SK-N-SH (cell line): ENCODE measurements at regions not wholly inside any gene's neighbourhood (a gene's known extent, or its start where the extent isn't known, plus 50 kb on each side); places are given as distances from the start of the nearest gene placed in this dataset.

Experiments
- CTCF ChIA-PET: fragments of 300-600, 350-600 bp; formaldehyde crosslinking; extraction: SDS; loops from one replicate; lab custom pipeline; 2021; lab: Yijun Ruan, JAX
- POLR2A ChIA-PET: fragments of 350-600 bp; sonication (Branson Sonifier 250); formaldehyde crosslinking; extraction: SDS; loops from one replicate; lab custom pipeline; 2020; ENCODE audit warnings: antibody characterized with exemption, inconsistent platforms; lab: Yijun Ruan, JAX
- DNase-seq: peaks from one replicate; pipeline ENCODE4 v3.0.0; 2012
- H2AFZ ChIP-seq: fragments of 200-600 bp; sonication (generic); 2 replicates; pipeline ENCODE4 v1.8.1; 2016; ENCODE audit warnings: antibody characterized with exemption, mild to moderate bottlenecking, low read depth
- H3F3A ChIP-seq: fragments of 200-600 bp; sonication (generic); replicated peaks from 2 replicates; pipeline ENCODE3; 2016; ENCODE audit warnings: antibody characterized with exemption, mild to moderate bottlenecking; ENCODE audit not compliant: insufficient read depth
- H3K27ac ChIP-seq, 2 experiments: fragments of 200-500 bp in 1 of 2; fragments of 200-600 bp in 1 of 2; sonication (Bioruptor generic) in 1 of 2; sonication (generic), shearing (Covaris generic) in 1 of 2; 2 replicates each; pipeline versions ENCODE4 v1.5.1 to v1.6.1; 2014 to 2016; ENCODE audit warnings: low read depth in 2 of 2, inconsistent platforms in 1 of 2, low read length in 1 of 2, mild to moderate bottlenecking in 1 of 2, mixed read lengths in 1 of 2
- H3K27me3 ChIP-seq: fragments of 200-600 bp; sonication (generic), shearing (Covaris generic); 2 replicates; pipeline ENCODE4 v1.6.1; 2016; ENCODE audit warnings: mixed run types; ENCODE audit not compliant: insufficient read depth
- H3K36me3 ChIP-seq, 2 experiments: fragments of 200-500 bp in 1 of 2; fragments of 200-600 bp in 1 of 2; sonication (Bioruptor generic) in 1 of 2; sonication (generic) in 1 of 2; replicated peaks in 1 of 2; 2 replicates each; pipeline versions ENCODE3 to v1.5.1; 2014 to 2016; ENCODE audit warnings: low read length in 1 of 2, mild to moderate bottlenecking in 1 of 2; ENCODE audit not compliant: insufficient read depth in 2 of 2, control insufficient read depth in 1 of 2
- H3K4me1 ChIP-seq, 2 experiments: fragments of 200-500 bp in 1 of 2; fragments of 200-600 bp in 1 of 2; sonication (Bioruptor generic) in 1 of 2; sonication (generic), shearing (Covaris generic) in 1 of 2; 2 replicates each; pipeline versions ENCODE4 v1.5.1 to v1.6.1; 2014 to 2016; ENCODE audit warnings: low read depth in 1 of 2, low read length in 1 of 2, mixed run types in 1 of 2; ENCODE audit not compliant: insufficient read depth in 2 of 2, control insufficient read depth in 1 of 2
- H3K4me2 ChIP-seq: fragments of 200-600 bp; sonication (generic), shearing (Covaris generic); 2 replicates; pipeline ENCODE4 v1.6.1; 2017; ENCODE audit warnings: mixed run types
- H3K4me3 ChIP-seq, 2 experiments: fragments of 200-500 bp in 1 of 2; fragments of 200-600 bp in 1 of 2; sonication (Bioruptor generic) in 1 of 2; sonication (generic), shearing (Covaris generic) in 1 of 2; 2 replicates each; pipeline versions ENCODE4 v1.5.1 to v1.8.1; 2014 to 2016; ENCODE audit warnings: low read depth in 2 of 2, inconsistent platforms in 1 of 2, low read length in 1 of 2, mild to moderate bottlenecking in 1 of 2, mixed read lengths in 1 of 2, moderate library complexity in 1 of 2
- H3K79me2 ChIP-seq: fragments of 200-600 bp; sonication (generic); 2 replicates; pipeline ENCODE4 v1.8.1; 2017; ENCODE audit warnings: mild to moderate bottlenecking; ENCODE audit not compliant: insufficient read depth
- H3K9ac ChIP-seq: fragments of 200-600 bp; sonication (generic); 2 replicates; pipeline ENCODE4 v1.6.1; 2017; ENCODE audit warnings: mixed run types
- H3K9me2 ChIP-seq: fragments of 200-600 bp; sonication (generic); 2 replicates; pipeline ENCODE4 v1.6.1; 2017; ENCODE audit warnings: mixed run types
- H3K9me3 ChIP-seq: fragments of 200-600 bp; sonication (generic); 2 replicates; pipeline ENCODE4 v1.6.1; 2017; ENCODE audit warnings: mixed run types, mild to moderate bottlenecking, moderate library complexity
- H4K20me1 ChIP-seq: fragments of 200-600 bp; sonication (generic); 2 replicates; pipeline ENCODE4 v1.6.1; 2017; ENCODE audit warnings: mild to moderate bottlenecking, mixed run types; ENCODE audit not compliant: insufficient read depth
- CHD2 ChIP-seq: fragments of 150-350 bp; IDR thresholded peaks from 2 replicates; pipeline ENCODE4 v1.6.1; 2018; ENCODE audit warnings: low read length; ENCODE audit not compliant: partially characterized antibody
- EP300 ChIP-seq, 2 experiments: IDR thresholded peaks; 2 replicates each; pipeline versions ENCODE4 v1.4.0 to v1.6.1; 2012; ENCODE audit warnings: borderline replicate concordance in 1 of 2, low read depth in 1 of 2, low read length in 1 of 2
- FOXM1 ChIP-seq: IDR thresholded peaks from 2 replicates; pipeline ENCODE4 v1.4.0; 2012; ENCODE audit warnings: low read depth, mild to moderate bottlenecking
- GATA2 ChIP-seq: sonication (generic); formaldehyde crosslinking; IDR thresholded peaks from 2 replicates; pipeline ENCODE4 v1.5.0; 2020; ENCODE audit warnings: mild to moderate bottlenecking, missing genetic modification reagents
- NFIC ChIP-seq: IDR thresholded peaks from 2 replicates; pipeline ENCODE4 v1.4.0; 2012; ENCODE audit warnings: borderline replicate concordance
- POLR2AphosphoS5 ChIP-seq: IDR thresholded peaks from 2 replicates; pipeline ENCODE4 v1.6.1; 2012; ENCODE audit warnings: low read depth, low read length
- RAD21 ChIP-seq: IDR thresholded peaks from 2 replicates; pipeline ENCODE4 v1.6.1; 2012; ENCODE audit warnings: mild to moderate bottlenecking, low read length
- TAF1 ChIP-seq: IDR thresholded peaks from 2 replicates; pipeline ENCODE4 v1.6.1; 2012; ENCODE audit warnings: low read depth, mild to moderate bottlenecking, low read length, moderate library complexity, borderline replicate concordance
- TCF12 ChIP-seq: IDR thresholded peaks from 2 replicates; pipeline ENCODE4 v1.4.0; 2012
- WGBS: methylation state at CpG from one replicate; pipeline ENCODE4 v1.1.6; 2017; ENCODE audit warnings: low lambda C conversion rate; 5-methylcytosine and 5-hydroxymethylcytosine counted together
- TF ChIP-seq, protein P1 (sequence below): IDR thresholded peaks from 2 replicates; pipeline ENCODE4 v1.4.0; 2012; ENCODE audit warnings: low read depth, borderline replicate concordance
- TF ChIP-seq, protein P2 (sequence below): fragments of 200-600 bp; sonication (generic); IDR thresholded peaks from 2 replicates; pipeline ENCODE4 v1.6.1; 2017; ENCODE audit warnings: antibody characterized with exemption, mild to moderate bottlenecking, moderate library complexity
- TF ChIP-seq, protein P3 (sequence below): fragments of 150-350 bp; IDR thresholded peaks from 2 replicates; pipeline ENCODE4 v1.6.1; 2017; ENCODE audit warnings: antibody characterized with exemption, low read length, low read depth, borderline replicate concordance
- TF ChIP-seq, protein P4 (sequence below): fragments of 150-350 bp; IDR thresholded peaks from 2 replicates; pipeline ENCODE4 v1.6.1; 2016; ENCODE audit warnings: mild to moderate bottlenecking, low read depth, low read length
- TF ChIP-seq, protein P5 (sequence below): IDR thresholded peaks from 2 replicates; pipeline ENCODE4 v1.4.0; 2012; ENCODE audit warnings: low read depth

DNA sequence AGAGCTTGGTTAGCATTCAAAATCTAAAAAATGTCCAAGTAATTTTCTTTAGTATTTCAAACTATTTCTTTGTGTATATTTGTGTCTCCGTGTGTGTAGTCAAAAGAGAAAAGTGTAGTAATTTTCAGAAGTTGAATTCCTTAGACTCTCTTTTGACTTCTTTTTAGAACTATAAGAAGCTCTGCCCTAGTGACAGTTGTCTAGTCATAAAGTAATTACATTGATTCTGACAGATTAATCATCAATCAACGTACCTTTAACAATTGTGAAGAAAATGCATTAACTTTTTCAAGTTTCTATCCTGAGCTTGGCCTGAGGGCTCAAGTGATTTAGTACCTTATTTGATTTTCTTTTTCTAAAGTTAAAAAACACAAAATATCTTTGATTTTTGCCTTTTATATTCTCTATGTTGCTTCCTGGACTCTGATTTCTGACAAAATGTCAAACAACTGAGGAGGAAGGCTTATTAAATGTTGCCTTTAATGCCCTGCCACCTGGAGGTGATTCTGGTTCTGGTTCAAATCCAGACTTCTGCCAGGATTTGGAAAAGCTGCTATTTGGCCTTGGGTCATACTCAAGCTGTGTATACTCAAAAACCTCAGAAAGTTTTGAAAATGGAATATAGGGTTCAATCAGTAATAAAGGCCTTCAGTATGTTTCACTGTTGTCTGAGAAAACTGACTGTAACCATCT lies 653.6 kb downstream of the NSUN3 start:
- H3K79me2 ChIP-seq, result no peaks in the 10 kb centered on the region
- ChIA-PET POLR2A (no interaction called here), CTCF (interaction anchor here (0.6 kb wide), 1 partner anchor 97 kb away, joined by 3 read pairs; no protein-coding TSS in a partner anchor)
- 41% methylated on average over 2 of the region's 2 CpGs for WGBS
- H2AFZ ChIP-seq, result no peak overlapping the region
- H3K4me2 ChIP-seq, result no peak overlapping the region
- DNase-seq, result no peak
- H3K27ac ChIP-seq, result no peak overlapping the region
- no peaks in the 10 kb centered on the region for H3F3A ChIP-seq
- H3K4me3 ChIP-seq, result no peak overlapping the region
- no peaks in the 10 kb centered on the region for H3K36me3 ChIP-seq
- H3K9me3 ChIP-seq, result no peaks in the 10 kb centered on the region
- H4K20me1 ChIP-seq, result no peaks in the 10 kb centered on the region
- no peaks in the 10 kb centered on the region for H3K27me3 ChIP-seq
- H3K4me1 ChIP-seq, result no peaks in the 10 kb centered on the region
- TF ChIP-seq, protein P1, sequence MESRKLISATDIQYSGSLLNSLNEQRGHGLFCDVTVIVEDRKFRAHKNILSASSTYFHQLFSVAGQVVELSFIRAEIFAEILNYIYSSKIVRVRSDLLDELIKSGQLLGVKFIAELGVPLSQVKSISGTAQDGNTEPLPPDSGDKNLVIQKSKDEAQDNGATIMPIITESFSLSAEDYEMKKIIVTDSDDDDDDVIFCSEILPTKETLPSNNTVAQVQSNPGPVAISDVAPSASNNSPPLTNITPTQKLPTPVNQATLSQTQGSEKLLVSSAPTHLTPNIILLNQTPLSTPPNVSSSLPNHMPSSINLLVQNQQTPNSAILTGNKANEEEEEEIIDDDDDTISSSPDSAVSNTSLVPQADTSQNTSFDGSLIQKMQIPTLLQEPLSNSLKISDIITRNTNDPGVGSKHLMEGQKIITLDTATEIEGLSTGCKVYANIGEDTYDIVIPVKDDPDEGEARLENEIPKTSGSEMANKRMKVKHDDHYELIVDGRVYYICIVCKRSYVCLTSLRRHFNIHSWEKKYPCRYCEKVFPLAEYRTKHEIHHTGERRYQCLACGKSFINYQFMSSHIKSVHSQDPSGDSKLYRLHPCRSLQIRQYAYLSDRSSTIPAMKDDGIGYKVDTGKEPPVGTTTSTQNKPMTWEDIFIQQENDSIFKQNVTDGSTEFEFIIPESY, result no peak
- TF ChIP-seq RAD21, result peak; percentile 42
- TF ChIP-seq, protein P2, sequence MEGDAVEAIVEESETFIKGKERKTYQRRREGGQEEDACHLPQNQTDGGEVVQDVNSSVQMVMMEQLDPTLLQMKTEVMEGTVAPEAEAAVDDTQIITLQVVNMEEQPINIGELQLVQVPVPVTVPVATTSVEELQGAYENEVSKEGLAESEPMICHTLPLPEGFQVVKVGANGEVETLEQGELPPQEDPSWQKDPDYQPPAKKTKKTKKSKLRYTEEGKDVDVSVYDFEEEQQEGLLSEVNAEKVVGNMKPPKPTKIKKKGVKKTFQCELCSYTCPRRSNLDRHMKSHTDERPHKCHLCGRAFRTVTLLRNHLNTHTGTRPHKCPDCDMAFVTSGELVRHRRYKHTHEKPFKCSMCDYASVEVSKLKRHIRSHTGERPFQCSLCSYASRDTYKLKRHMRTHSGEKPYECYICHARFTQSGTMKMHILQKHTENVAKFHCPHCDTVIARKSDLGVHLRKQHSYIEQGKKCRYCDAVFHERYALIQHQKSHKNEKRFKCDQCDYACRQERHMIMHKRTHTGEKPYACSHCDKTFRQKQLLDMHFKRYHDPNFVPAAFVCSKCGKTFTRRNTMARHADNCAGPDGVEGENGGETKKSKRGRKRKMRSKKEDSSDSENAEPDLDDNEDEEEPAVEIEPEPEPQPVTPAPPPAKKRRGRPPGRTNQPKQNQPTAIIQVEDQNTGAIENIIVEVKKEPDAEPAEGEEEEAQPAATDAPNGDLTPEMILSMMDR, result peak; percentile 33
- H3K9me2 ChIP-seq, result no peaks in the 10 kb centered on the region
- no peak overlapping the region for H3K9ac ChIP-seq

DNA sequence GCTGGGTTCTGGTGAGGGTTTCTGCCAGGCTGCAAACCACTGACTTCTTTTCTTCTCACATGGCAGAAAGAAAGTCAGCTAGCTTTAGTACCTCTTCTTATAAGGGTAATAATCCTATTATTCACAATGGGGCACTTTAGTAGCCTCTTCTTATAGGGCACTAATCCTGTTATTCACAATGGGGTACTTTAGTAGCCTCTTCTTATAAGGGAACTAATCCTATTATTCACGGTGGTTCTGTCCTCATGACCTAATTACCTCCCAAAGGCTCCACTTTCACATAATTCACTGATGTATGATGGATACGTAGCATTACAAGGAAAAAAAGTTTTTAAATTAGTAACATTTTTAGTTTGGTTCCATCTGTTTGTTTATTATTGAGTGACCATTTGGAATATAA lies 671.3 kb downstream of the NSUN3 start:
- ChIA-PET POLR2A (no interaction called here), CTCF (no interaction called here)
- Histone ChIP-seq H3K4me2 (no peak overlapping the region), H2AFZ (no peak overlapping the region), H3K9me3 (no peaks in the 10 kb centered on the region), H3K4me3 (no peak overlapping the region), H3K4me1 (no peaks in the 10 kb centered on the region), H4K20me1 (no peaks in the 10 kb centered on the region), H3K79me2 (no peaks in the 10 kb centered on the region), H3K36me3 (no peaks in the 10 kb centered on the region), H3F3A (no peaks in the 10 kb centered on the region), H3K9me2 (no peaks in the 10 kb centered on the region), H3K27ac (no peak overlapping the region), H3K9ac (no peak overlapping the region), H3K27me3 (no peaks in the 10 kb centered on the region)
- 21% methylated on average over 2 of the region's 2 CpGs for WGBS
- TF ChIP-seq POLR2AphosphoS5, result no peak
- TF ChIP-seq, protein P3, sequence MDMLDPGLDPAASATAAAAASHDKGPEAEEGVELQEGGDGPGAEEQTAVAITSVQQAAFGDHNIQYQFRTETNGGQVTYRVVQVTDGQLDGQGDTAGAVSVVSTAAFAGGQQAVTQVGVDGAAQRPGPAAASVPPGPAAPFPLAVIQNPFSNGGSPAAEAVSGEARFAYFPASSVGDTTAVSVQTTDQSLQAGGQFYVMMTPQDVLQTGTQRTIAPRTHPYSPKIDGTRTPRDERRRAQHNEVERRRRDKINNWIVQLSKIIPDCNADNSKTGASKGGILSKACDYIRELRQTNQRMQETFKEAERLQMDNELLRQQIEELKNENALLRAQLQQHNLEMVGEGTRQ, result no peak
- TF ChIP-seq GATA2, result no peak
- no peak for TF ChIP-seq NFIC
- TF ChIP-seq EP300 (IDR thresholded peaks at IDR 0.05; ENCODE audit: borderline replicate concordance in 1 of 2, low read depth in 1 of 2, low read length in 1 of 2), result no peak
- TF ChIP-seq TAF1, result no peak
- TF ChIP-seq CHD2, result no peak
- no peak for TF ChIP-seq FOXM1
- TF ChIP-seq, protein P4, sequence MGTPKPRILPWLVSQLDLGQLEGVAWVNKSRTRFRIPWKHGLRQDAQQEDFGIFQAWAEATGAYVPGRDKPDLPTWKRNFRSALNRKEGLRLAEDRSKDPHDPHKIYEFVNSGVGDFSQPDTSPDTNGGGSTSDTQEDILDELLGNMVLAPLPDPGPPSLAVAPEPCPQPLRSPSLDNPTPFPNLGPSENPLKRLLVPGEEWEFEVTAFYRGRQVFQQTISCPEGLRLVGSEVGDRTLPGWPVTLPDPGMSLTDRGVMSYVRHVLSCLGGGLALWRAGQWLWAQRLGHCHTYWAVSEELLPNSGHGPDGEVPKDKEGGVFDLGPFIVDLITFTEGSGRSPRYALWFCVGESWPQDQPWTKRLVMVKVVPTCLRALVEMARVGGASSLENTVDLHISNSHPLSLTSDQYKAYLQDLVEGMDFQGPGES, result no peak
- TF ChIP-seq, protein P5, sequence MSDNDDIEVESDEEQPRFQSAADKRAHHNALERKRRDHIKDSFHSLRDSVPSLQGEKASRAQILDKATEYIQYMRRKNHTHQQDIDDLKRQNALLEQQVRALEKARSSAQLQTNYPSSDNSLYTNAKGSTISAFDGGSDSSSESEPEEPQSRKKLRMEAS, result no peak
- TF ChIP-seq TCF12, result no peak
- DNase-seq, result no peak
